BE2C (cell line): ENCODE measurements at regions not wholly inside any gene's neighbourhood (a gene's known extent, or its start where the extent isn't known, plus 50 kb on each side); places are given as distances from the start of the nearest gene placed in this dataset.

Experiments
- DNase-seq: peaks from one replicate; pipeline ENCODE4 v3.0.0-alpha.2; 2020
- H3K27me3 ChIP-seq: fragments of 250-450 bp; sonication (Bioruptor Pico); 2 replicates; pipeline ENCODE4 v1.5.1; 2020; ENCODE audit warnings: mild to moderate bottlenecking
- H3K36me3 ChIP-seq: fragments of 250-450 bp; sonication (Bioruptor Pico); 2 replicates; pipeline ENCODE4 v1.5.1; 2020; ENCODE audit warnings: mild to moderate bottlenecking
- H3K4me1 ChIP-seq: fragments of 250-450 bp; sonication (Bioruptor Pico); 2 replicates; pipeline ENCODE4 v1.5.1; 2020
- H3K4me3 ChIP-seq: 2 replicates; pipeline ENCODE4 v1.5.1; 2011; ENCODE audit warnings: low read depth, low read length
- H3K9me3 ChIP-seq: fragments of 250-450 bp; sonication (Bioruptor Pico); 2 replicates; pipeline ENCODE4 v1.5.1; 2020
- CTCF ChIP-seq: IDR thresholded peaks from 2 replicates; pipeline ENCODE4 v1.5.1; 2012; ENCODE audit warnings: mild to moderate bottlenecking, low read depth, low read length

- no peaks in the 10 kb centered on the region for H3K4me1 ChIP-seq
- H3K27me3 ChIP-seq = peaks cover 12% of the 10 kb centered on the region; the same call in 1 of the 2 replicates
- no peaks in the 10 kb centered on the region for H3K9me3 ChIP-seq
- H3K4me3 ChIP-seq = no peak overlapping the region
- no peak for TF ChIP-seq CTCF
- H3K36me3 ChIP-seq = no peaks in the 10 kb centered on the region
- DNase-seq = no peak
These were observed 77.1 kb upstream of the SELENOP start for GRCh38 chr5:42888771-42889170.

GRCh38 chr5:42887575-42887974 lies 75.9 kb upstream of the SELENOP start:
- no peak for TF ChIP-seq CTCF
- no peak overlapping the region for H3K4me3 ChIP-seq

GRCh38 chr5:42887097-42887496 lies 75.4 kb upstream of the SELENOP start:
- DNase-seq = no peak
- H3K4me1 ChIP-seq = no peaks in the 10 kb centered on the region
- no peak for TF ChIP-seq CTCF
- no peaks in the 10 kb centered on the region for H3K36me3 ChIP-seq
- 0 out of 2 replicates have a peak, but pooled peaks cover 9% of the 10 kb centered on the region for H3K27me3 ChIP-seq
- H3K9me3 ChIP-seq = no peaks in the 10 kb centered on the region
- no peak overlapping the region for H3K4me3 ChIP-seq

More at GRCh38 chr5:42887575-42887974, 75.9 kb upstream of the SELENOP start:
- DNase-seq = no peak
- H3K36me3 ChIP-seq = no peaks in the 10 kb centered on the region
- H3K4me1 ChIP-seq = no peaks in the 10 kb centered on the region
- H3K27me3 ChIP-seq = 0 out of 2 replicates have a peak, but pooled peaks cover 9% of the 10 kb centered on the region
- no peaks in the 10 kb centered on the region for H3K9me3 ChIP-seq

GRCh38 chr5:42886635-42887034 lies 74.9 kb upstream of the SELENOP start:
- Histone ChIP-seq H3K9me3 (no peaks in the 10 kb centered on the region), H3K27me3 (0 out of 2 replicates have a peak, but pooled peaks cover 9% of the 10 kb centered on the region), H3K36me3 (no peaks in the 10 kb centered on the region), H3K4me3 (no peak overlapping the region), H3K4me1 (no peaks in the 10 kb centered on the region)
- TF ChIP-seq CTCF = no peak
- DNase-seq = no peak

GRCh38 chr5:42884326-42884725 lies 72.6 kb upstream of the SELENOP start:
- no peaks in the 10 kb centered on the region for H3K36me3 ChIP-seq
- no peak for DNase-seq
- H3K27me3 ChIP-seq = peaks cover 9% of the 10 kb centered on the region; the same call in 1 of the 2 replicates
- no peak for TF ChIP-seq CTCF
- H3K4me3 ChIP-seq = no peak overlapping the region
- no peaks in the 10 kb centered on the region for H3K9me3 ChIP-seq
- H3K4me1 ChIP-seq = no peaks in the 10 kb centered on the region

GRCh38 chr5:42881416-42882117 lies 69.9 kb upstream of the SELENOP start:
- H3K36me3 ChIP-seq = no peaks in the 10 kb centered on the region

More at GRCh38 chr5:42881416-42882117, 69.9 kb upstream of the SELENOP start:
- no peak overlapping the region for H3K4me3 ChIP-seq
- H3K9me3 ChIP-seq = no peaks in the 10 kb centered on the region
- TF ChIP-seq CTCF = no peak
- peaks cover 3% of the 10 kb centered on the region; the same call in 1 of the 2 replicates for H3K27me3 ChIP-seq
- no peak for DNase-seq
- H3K4me1 ChIP-seq = no peaks in the 10 kb centered on the region
